ENCODE measurements at regions not wholly inside any gene's neighbourhood (a gene's known extent, or its start where the extent isn't known, plus 50 kb on each side); places are given as distances from the start of the nearest gene placed in this dataset.
"Not testable (repeated sequence)": the region's sequence is repeated elsewhere in the genome, so short reads cannot be mapped to it uniquely, and the experiment has no call there.

GRCh38 chr21:15932726-15933125, 202.9 kb downstream of the USP25 start:
- DNase-seq (ENCODE audit: low spot score) = no peak

GRCh38 chr21:15935530-15935929, 205.7 kb downstream of the USP25 start:
- DNase-seq (ENCODE audit: low spot score) = no peak

GRCh38 chr21:15943009-15943666, 213.4 kb downstream of the USP25 start:
- DNase-seq (ENCODE audit: low spot score) = no peak

GRCh38 chr21:15947677-15948076, 217.9 kb downstream of the USP25 start:
- no peak for DNase-seq (ENCODE audit: low spot score)

DNA sequence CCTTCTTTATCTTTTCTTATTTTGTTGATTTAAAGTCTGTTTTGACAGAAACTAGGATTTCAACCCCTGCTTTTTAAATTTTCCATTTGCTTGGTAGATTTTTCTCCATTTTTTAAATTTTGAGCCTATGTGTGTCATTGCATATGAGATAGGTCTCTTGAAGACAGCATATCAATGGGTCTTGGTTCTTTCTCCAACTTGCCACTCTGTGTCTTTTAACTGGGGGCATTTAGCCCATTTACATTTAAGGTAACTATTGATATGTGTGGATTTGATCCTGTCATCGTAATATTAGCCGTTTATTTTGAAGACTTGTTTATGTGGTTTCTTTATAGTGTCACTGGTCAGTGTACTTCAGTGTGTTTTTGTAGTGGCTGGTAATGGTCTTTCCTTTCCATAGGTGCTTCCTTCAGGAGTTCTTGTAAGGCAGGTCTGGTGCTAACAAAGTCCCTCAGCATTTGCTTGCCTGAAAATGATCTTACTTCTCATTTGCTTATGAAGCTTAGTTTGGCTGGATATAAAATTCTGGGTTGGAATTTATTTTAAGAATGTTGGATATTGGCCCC, 223.9 kb downstream of the USP25 start:
- DNase-seq (ENCODE audit: low spot score) = no peak

- no peak for DNase-seq (ENCODE audit: low spot score)
Measured at GRCh38 chr21:15964236-15964855, 234.6 kb downstream of the USP25 start.

- DNase-seq (ENCODE audit: low spot score) = no peak
Measured at GRCh38 chr21:15966231-15966630, 236.4 kb downstream of the USP25 start.

GRCh38 chr21:15966651-15967050, 236.9 kb downstream of the USP25 start:
- no peak for DNase-seq (ENCODE audit: low spot score)

DNA sequence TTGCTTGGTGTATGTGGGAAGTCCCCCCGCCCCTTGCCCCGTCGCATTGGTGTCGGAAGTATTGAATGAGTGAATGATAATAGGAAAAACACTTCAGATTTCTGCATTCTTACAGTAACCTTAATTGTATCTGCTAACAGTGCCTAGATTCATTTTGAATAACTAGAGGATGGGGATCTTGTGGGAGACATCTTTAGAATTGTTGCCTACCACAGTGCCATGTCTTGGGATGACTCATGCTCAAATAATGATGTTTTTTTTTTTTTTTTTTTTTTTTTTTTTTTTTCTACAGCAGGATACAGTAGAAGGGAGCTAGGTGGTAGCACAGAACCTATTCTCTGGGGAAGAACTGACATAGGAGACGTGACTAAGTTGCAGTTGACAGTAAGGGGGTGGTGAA, 237.9 kb downstream of the USP25 start:
- DNase-seq (ENCODE audit: low spot score) = no peak

GRCh38 chr21:15968776-15969310, 239.1 kb downstream of the USP25 start:
- DNase-seq (ENCODE audit: low spot score) = no peak

GRCh38 chr21:15976807-15977206, 247.0 kb downstream of the USP25 start:
- no peak for DNase-seq (ENCODE audit: low spot score)

DNA sequence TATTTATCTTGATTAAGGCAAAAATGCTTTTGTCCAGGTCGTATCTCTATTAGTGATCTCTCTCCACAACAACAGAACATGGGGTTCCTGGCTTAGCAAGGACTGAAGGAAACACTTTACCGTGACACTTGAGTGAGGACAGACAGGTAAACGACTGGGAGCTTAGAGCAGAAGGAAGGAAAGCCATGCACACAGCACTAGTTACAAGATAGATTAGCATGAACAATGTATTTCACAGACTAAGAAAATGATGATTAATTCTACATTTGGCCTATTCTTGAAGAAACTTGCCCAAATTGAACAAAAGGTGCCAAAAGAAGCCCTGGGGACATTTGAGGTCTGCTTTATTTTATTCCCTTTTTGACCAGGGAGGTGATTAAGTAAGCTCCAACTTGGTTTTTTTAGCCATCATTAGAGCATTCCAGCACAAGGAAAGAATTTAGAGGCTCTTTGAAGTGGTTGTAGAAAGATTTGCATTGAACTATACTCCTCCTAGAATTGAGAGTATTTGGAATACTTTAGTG, 248.5 kb downstream of the USP25 start:
- no peak for DNase-seq (ENCODE audit: low spot score)

GRCh38 chr21:15979493-15979892, 249.7 kb downstream of the USP25 start:
- not testable (repeated sequence) for DNase-seq (ENCODE audit: low spot score)

DNA sequence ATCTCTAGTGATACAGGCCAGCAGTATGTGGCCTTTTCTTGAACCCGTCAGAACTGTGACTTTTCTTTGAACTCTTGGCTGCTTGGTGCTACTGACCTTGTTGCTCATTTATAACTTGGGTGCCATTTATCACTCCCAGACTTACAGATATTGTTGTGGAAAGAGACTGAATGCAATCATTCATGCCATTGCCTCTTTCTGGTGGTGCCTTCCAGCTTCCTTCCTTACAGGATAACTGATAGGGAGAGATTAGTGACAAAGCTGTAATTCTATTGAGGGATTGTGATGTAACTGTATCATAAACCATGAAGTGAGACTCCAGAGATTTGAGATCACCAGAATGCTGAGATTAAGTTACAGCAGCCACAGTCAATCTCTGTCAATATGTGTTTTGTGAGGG, 256.5 kb downstream of the USP25 start:
- DNase-seq (ENCODE audit: low spot score) = no peak

DNA sequence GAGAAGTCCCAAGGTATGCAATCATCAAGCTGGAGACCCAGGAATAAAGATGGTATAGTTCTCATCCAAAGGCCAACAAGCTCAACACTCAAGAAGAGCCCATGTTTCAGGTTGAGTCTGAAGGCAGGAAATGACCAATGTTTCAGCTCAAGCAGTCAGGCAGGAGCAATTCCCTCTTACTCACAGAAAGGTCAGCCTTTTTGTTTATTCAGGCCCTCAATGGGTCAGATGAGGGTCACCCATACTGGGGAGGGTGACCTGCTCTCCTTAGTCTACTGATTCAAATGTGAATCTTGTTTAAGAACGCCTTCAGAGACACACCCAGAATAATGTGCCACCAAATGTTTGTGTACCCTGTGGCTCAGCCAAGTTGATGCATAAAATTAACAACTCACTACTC, 262.4 kb downstream of the USP25 start:
- no peak for DNase-seq (ENCODE audit: low spot score)

- no peak for DNase-seq (ENCODE audit: low spot score)
Measured at GRCh38 chr21:15993951-15994350, 264.2 kb downstream of the USP25 start.

- DNase-seq (ENCODE audit: low spot score) = no peak
Measured at GRCh38 chr21:15999741-16000140, 270.0 kb downstream of the USP25 start.

- no peak for DNase-seq (ENCODE audit: low spot score)
Measured at GRCh38 chr21:16002874-16003466, 273.2 kb downstream of the USP25 start.

DNA sequence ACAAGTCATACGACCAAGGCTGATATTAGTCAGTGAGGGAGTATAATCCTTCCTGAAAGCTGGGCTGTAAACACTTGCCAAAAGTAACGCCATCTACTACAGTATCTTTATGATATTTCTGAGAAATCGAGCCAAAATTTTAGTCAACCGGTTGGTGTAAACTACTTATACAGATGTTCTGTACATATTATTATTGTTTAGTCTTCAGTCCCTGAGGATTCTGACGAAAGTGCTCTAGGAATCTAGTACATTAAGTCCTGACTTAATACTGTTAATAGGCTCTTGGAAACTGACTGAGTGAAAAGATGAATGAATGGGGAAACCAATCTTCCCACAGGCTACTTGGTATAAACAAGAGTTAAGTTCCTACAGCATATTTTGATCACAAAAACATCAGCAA, 274.3 kb downstream of the USP25 start:
- no peak for DNase-seq (ENCODE audit: low spot score)

GRCh38 chr21:16004523-16004922, 274.7 kb downstream of the USP25 start:
- no peak for DNase-seq (ENCODE audit: low spot score)

GRCh38 chr21:16005996-16006395, 276.2 kb downstream of the USP25 start:
- no peak for DNase-seq (ENCODE audit: low spot score)

GRCh38 chr21:16007943-16008342, 278.2 kb downstream of the USP25 start:
- DNase-seq (ENCODE audit: low spot score) = no peak

- DNase-seq (ENCODE audit: low spot score) = no peak
Measured at GRCh38 chr21:16011719-16012118, 281.9 kb downstream of the USP25 start.
